HG02840 (cell line): ENCODE measurements at regions not wholly inside any gene's neighbourhood (a gene's known extent, or its start where the extent isn't known, plus 50 kb on each side); places are given as distances from the start of the nearest gene placed in this dataset.

Experiments used
- ATAC-seq: cut with Tn5 transposase; IDR thresholded peaks from one replicate; pipeline ENCODE4 v1.9.1; 2021; ENCODE audit warnings: mild to moderate bottlenecking, moderate library complexity, moderate number of reproducible peaks; ENCODE audit not compliant: unreplicated experiment, low FRiP score

- ATAC-seq = no peak
These were observed 67.6 kb downstream of the HTR1A start for GRCh38 chr5:63894690-63895089.

DNA sequence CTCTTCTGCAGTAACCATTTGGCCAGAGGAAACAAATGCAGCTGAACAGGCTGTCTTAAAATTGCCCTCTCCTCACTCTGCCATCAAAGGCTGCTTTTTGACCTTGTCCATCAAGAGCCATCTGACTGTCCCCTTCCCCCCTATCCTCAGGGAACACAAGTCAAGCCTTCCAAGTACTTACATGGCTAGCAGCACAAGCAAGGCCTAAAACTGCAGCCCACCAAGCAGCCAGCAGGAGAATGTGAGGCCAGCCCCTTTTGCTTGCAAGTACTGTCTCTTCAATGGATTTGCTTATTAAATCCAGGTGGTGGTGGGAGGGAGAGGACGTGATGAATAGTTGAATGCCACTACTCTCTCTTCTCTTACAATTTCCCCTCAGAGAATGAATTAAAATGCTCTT lies 83.5 kb downstream of the HTR1A start:
- ATAC-seq = no peak

- ATAC-seq = no peak
These were observed 84.3 kb downstream of the HTR1A start for GRCh38 chr5:63877961-63878360.

DNA sequence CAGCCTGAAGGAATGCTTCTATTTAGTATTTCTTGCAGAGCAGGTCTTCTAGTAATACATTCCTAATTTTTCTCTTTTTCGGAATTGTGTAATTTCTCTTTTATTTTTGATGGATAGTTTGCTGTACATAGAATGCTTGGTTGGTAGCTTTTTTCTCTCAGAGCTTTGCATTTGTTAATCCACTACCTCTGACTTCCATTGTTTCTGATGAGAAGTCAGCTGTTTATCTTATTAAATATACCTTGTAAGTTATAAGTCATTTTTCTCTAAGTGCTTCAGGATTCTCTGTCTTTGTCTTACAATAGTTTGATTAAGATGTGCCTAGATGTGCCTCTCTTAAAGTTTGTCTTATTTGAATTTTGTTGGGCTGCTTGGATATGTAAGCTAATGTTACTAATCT lies 101.9 kb downstream of the HTR1A start:
- ATAC-seq = no peak

- no peak for ATAC-seq
These were observed 108.2 kb downstream of the HTR1A start for GRCh38 chr5:63854076-63854475.

DNA sequence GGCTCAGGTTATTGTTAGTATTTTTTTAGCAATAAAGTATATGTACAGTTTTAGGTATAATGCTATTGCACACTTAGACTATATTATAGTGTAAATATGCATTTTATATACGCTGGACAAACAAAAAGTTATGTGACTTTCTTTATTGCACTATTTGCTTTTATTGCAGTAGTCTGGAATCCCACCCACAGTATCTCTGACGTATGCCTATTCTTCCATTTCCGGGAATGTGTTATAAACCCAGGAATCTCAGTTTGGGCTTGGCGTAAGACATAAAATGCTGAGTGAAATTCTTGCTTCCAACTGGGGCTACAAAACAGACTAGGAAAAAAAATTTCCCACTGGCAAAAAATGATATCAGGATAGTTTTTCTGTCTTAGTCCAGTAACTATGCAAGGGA lies 119.1 kb downstream of the HTR1A start:
- ATAC-seq = no peak

DNA sequence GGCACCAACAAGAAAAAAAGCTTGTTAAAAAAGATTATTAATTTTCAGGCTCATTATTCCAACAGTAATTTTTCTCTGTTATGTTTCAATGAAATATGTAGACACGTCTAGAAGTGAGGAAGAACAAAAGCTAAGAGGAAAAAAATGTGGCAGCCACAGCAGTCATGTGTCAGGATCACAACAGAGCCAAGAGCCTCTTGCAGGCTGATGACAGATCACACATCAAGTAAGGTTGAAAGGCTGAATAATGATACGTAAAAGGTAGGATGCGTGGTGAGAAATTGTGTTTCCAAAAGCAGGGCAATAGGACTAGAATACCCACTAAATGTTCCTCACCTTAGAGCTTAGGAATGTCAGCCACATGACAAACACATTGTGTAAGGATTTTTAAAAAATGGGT lies 124.8 kb downstream of the HTR1A start:
- ATAC-seq = no peak

DNA sequence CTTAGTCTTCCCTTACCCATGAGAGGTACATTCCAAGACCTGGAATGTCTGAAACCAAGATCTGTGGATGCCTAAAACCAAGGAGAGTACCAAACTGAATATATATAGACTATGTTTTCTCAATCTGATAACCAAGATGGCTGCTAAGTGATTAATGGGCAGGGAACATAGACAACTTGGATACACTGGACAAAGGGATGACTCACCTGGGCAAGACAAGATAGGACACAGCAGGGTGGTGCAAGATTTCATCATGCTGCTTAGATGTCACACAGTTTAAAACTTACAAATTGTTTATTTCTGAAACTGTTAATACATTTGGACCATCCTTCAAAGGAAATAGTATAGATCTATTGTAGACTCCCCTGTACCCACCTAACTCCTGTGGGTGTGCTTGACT lies 130.9 kb downstream of the HTR1A start:
- ATAC-seq = no peak

DNA sequence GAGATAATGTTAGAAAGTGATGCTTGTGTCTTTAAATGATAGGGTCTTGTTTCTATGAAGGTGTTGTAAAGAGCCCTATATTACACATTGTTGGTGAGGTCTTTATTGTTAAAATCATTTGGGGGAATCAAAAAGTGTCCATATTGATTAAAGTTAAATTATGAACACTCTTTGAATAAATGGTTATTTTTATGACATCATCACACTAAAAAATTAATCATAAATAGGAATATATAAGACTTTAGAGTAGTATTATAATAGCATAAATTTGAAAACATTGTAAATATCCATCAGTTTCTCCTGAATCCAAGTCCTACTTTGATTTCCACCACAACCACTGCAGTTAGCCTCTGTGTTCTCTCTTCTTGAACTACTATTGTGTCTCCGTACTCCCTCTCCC lies 136.3 kb downstream of the HTR1A start:
- ATAC-seq = no peak

DNA sequence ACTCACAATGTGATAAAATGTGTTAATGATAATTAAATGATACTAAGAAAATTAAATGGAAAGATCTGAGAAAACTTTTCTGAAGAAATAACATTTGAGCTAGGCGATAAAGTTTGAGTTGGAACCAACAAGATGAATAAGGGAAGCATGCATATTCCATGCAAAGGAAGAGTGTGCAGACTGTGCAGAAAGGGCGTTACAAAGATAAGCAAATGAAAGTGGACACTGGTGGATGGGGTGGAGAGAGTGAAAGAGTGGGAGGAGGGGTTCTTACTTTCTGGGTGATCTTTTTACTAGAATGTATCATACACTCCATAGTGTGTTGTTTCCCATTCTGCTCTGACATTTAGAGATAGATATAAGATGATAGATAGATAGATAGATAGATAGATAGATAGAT lies 138.7 kb downstream of the HTR1A start:
- no peak for ATAC-seq

GRCh38 chr5:63822614-63823013 lies 139.6 kb downstream of the HTR1A start:
- ATAC-seq = no peak

GRCh38 chr5:63820577-63820976 lies 141.7 kb downstream of the HTR1A start:
- ATAC-seq = no peak

DNA sequence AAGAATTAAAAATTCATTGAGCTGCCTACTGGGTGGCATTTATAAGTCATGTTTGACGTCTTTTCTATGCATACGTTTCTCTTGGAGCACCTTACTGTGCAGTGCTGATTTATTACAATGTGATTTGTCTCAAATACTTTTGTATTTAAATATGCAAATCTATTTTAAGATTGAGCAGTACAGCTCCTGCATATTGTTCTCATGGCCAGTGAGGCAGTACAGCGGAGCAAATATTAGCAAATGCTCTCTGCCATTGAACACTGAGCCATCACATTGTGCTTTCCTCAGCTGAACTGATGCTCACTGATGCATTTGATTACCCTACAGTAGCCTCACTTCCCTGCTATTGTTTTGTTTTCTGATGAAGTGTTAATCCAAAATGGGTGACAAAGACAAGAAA lies 149.6 kb downstream of the HTR1A start:
- ATAC-seq = no peak

DNA sequence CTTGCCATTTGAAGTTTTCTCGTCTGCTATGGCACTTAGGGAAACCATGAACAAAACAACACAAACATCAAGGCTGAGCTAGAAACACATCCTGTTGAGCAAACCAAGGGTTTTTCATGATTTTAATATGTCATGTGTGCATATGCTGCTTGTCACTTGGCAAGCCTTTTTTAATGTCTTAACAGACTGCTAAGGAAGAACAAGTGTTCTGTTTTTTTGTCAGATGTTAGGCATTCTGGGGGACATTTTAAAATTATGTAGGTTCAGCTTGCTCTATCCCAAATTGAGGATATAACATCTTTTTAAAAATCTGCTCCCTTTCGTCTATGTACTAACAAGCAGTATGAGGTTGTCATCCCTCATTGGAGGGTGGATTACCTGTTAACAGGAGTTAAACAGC lies 150.3 kb downstream of the HTR1A start:
- no peak for ATAC-seq

DNA sequence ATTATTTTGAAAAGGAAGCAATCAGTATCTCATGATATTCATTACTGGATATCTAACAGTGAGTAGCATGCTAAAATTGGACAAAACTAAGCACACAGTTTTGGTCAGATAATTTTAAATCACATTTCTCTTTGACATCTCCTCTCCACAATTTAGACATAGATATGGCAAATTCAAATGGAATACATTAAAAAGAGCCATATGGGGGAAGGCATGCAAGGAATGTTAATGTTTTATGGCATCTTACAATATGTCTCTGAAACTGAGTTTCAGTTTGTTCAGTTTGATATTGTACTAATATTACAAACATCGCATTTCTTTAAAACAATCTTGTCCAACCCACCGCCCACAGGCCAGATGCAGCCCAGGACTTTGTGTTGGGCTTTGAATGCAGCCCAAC lies 151.0 kb downstream of the HTR1A start:
- no peak for ATAC-seq

DNA sequence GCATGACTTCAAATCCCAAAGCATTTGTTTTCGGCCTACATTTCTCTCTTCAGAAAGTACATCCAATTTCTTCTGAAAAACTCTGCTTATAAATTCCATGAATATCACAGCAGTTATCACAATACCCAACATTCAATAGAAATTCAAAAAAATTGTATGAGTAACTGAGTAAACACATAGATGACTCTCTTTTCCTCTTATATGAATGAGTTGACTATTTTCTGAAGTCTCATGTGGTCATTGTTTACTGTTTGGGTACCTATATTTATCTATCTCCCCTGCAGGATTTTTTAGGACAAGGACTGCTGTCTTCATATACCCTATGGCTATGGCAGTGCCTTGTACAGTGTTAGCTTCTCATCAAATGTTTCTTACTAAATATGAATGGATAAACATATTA lies 157.1 kb downstream of the HTR1A start:
- no peak for ATAC-seq

- no peak for ATAC-seq
These were observed 159.1 kb downstream of the HTR1A start for GRCh38 chr5:63803165-63803564.

- no peak for ATAC-seq
These were observed 167.3 kb downstream of the HTR1A start for GRCh38 chr5:63794979-63795378.

DNA sequence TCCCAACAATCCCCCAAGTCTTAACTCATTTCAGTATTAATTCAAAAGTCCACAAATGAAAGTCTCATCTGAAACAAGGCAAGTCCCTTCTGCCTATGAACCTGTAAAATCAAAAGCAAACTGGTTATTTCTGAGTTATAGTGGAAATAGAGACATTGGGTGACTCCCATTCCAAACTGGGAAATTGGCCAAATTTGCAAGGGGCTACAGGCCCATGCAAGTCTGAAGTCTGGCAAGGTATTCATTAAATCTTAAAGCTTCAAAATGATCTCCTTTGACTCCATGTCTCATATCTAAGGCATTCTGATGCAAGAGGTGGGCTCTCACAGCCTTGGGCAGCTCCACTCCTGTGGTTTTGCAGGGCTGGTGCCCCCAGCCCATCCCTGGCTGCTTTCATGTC lies 167.9 kb downstream of the HTR1A start:
- no peak for ATAC-seq

GRCh38 chr5:63774939-63775338 lies 187.3 kb downstream of the HTR1A start:
- ATAC-seq = no peak

- ATAC-seq = no peak
These were observed 194.0 kb downstream of the HTR1A start for GRCh38 chr5:63768221-63768620.

DNA sequence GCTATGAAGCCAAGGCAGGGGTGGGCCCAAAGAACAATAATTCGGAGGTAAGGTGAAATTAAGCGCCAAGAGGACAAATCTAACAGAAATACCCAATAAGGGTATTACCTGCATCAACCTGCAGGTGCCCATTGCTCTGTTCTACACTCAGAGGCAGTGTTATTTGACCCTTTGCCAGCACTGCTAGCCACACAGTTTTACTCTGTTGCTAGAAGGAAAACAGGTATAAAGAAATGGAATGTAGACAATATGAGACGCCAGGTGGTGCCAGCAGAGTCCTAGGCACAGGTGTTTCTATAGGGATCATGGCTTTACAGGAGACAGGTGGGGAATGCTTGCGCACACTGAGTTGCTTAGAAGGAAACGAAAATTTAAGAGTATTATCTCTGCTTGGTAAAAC lies 201.3 kb downstream of the HTR1A start:
- no peak for ATAC-seq

- no peak for ATAC-seq
These were observed 219.0 kb downstream of the HTR1A start for GRCh38 chr5:63743096-63743798.
